Hepatocyte (in vitro differentiated cells): ENCODE measurements at regions not wholly inside any gene's neighbourhood (a gene's known extent, or its start where the extent isn't known, plus 50 kb on each side); places are given as distances from the start of the nearest gene placed in this dataset.

ENCODE experiments used
- DNase-seq: peaks from one replicate; pipeline ENCODE4 v3.0.0-alpha.2; 2016; ENCODE audit warnings: low spot score
- H2AFZ ChIP-seq: fragments of 200-600 bp; sonication (generic); 2 replicates; pipeline ENCODE4 v1.6.0; 2016; ENCODE audit warnings: antibody characterized with exemption, mild to moderate bottlenecking
- H3K27ac ChIP-seq: fragments of 200-600 bp; sonication (generic); 2 replicates; pipeline ENCODE4 v1.5.1; 2016; ENCODE audit warnings: mild to moderate bottlenecking
- H3K27me3 ChIP-seq: fragments of 200-600 bp; sonication (generic); 2 replicates; pipeline ENCODE4 v1.6.1; 2016
- H3K36me3 ChIP-seq: fragments of 200-600 bp; sonication (generic); replicated peaks from 2 replicates; pipeline ENCODE4 v1.5.1; 2016; ENCODE audit warnings: low read depth; ENCODE audit not compliant: insufficient read depth
- H3K4me1 ChIP-seq: fragments of 200-600 bp; sonication (generic); 2 replicates; pipeline ENCODE4 v1.5.1; 2016; ENCODE audit warnings: mild to moderate bottlenecking, moderate library complexity; ENCODE audit not compliant: insufficient read depth
- H3K4me2 ChIP-seq: fragments of 200-600 bp; sonication (generic); 2 replicates; pipeline ENCODE4 v1.6.0; 2016
- H3K4me3 ChIP-seq: fragments of 200-600 bp; sonication (generic); 2 replicates; pipeline ENCODE4 v1.5.1; 2016; ENCODE audit warnings: mild to moderate bottlenecking
- H3K79me2 ChIP-seq: fragments of 200-600 bp; sonication (generic); 2 replicates; pipeline ENCODE4 v1.6.0; 2017; ENCODE audit warnings: mild to moderate bottlenecking
- H3K9me2 ChIP-seq: fragments of 200-600 bp; sonication (generic); replicated peaks from 2 replicates; pipeline ENCODE4 v1.6.0; 2017; ENCODE audit warnings: mild to moderate bottlenecking; ENCODE audit not compliant: insufficient read depth
- H3K9me3 ChIP-seq: fragments of 200-600 bp; sonication (generic); 2 replicates; pipeline ENCODE4 v1.5.1; 2016; ENCODE audit warnings: low read depth, mild to moderate bottlenecking
- H4K20me1 ChIP-seq: fragments of 200-600 bp; sonication (generic); 2 replicates; pipeline ENCODE4 v1.6.0; 2016; ENCODE audit warnings: mild to moderate bottlenecking; ENCODE audit not compliant: insufficient read depth, poor library complexity, severe bottlenecking
- EZH2 ChIP-seq: fragments of 200-600 bp; sonication (generic); IDR thresholded peaks from 2 replicates; pipeline ENCODE4 v1.6.1; 2016; ENCODE audit warnings: antibody characterized with exemption, mild to moderate bottlenecking, borderline replicate concordance
- EZH2phosphoT487 ChIP-seq: fragments of 200-600 bp; sonication (generic); IDR thresholded peaks from one replicate; pipeline ENCODE4 v1.6.1; 2018; ENCODE audit warnings: antibody characterized with exemption, mild to moderate bottlenecking, low read depth, moderate library complexity; ENCODE audit not compliant: unreplicated experiment, severe bottlenecking
- WGBS: methylation state at CpG from one replicate; pipeline ENCODE4 v1.1.6; 2016; ENCODE audit warnings: low lambda C conversion rate; ENCODE audit errors: missing lambda C conversion rate; 5-methylcytosine and 5-hydroxymethylcytosine counted together
- TF ChIP-seq, protein P1 (sequence below): fragments of 200-600 bp; sonication (generic); IDR thresholded peaks from 2 replicates; pipeline ENCODE4 v1.5.1; 2016; ENCODE audit warnings: antibody characterized with exemption, mild to moderate bottlenecking; ENCODE audit not compliant: poor library complexity

GRCh38 chr12:22923768-22924167, 298.8 kb downstream of the ETNK1 start:
- Histone ChIP-seq H3K9me2 (no peaks in the 10 kb centered on the region), H3K36me3 (no peaks in the 10 kb centered on the region), H2AFZ (no peak overlapping the region), H3K4me1 (no peaks in the 10 kb centered on the region), H3K9me3 (no peaks in the 10 kb centered on the region), H3K4me3 (no peak overlapping the region), H3K27me3 (no peaks in the 10 kb centered on the region), H3K79me2 (no peaks in the 10 kb centered on the region), H3K27ac (no peak overlapping the region), H3K4me2 (no peak overlapping the region), H4K20me1 (no peaks in the 10 kb centered on the region)
- TF ChIP-seq, protein P1, sequence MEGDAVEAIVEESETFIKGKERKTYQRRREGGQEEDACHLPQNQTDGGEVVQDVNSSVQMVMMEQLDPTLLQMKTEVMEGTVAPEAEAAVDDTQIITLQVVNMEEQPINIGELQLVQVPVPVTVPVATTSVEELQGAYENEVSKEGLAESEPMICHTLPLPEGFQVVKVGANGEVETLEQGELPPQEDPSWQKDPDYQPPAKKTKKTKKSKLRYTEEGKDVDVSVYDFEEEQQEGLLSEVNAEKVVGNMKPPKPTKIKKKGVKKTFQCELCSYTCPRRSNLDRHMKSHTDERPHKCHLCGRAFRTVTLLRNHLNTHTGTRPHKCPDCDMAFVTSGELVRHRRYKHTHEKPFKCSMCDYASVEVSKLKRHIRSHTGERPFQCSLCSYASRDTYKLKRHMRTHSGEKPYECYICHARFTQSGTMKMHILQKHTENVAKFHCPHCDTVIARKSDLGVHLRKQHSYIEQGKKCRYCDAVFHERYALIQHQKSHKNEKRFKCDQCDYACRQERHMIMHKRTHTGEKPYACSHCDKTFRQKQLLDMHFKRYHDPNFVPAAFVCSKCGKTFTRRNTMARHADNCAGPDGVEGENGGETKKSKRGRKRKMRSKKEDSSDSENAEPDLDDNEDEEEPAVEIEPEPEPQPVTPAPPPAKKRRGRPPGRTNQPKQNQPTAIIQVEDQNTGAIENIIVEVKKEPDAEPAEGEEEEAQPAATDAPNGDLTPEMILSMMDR = no peak
- TF ChIP-seq EZH2 (no peak), EZH2phosphoT487 (no peak)
- 89% methylated on average over 2 of the region's 2 CpGs for WGBS
- DNase-seq = no peak

- no peak overlapping the region for H3K4me3 ChIP-seq
- WGBS = 90% methylated on average over 2 of the region's 2 CpGs
- no peak for TF ChIP-seq EZH2
- TF ChIP-seq EZH2phosphoT487 = no peak
- TF ChIP-seq, protein P1 = no peak
- H3K36me3 ChIP-seq = no peaks in the 10 kb centered on the region
- no peaks in the 10 kb centered on the region for H3K27me3 ChIP-seq
- no peak overlapping the region for H3K27ac ChIP-seq
- H2AFZ ChIP-seq = no peak overlapping the region
- H3K9me3 ChIP-seq = no peaks in the 10 kb centered on the region
- no peaks in the 10 kb centered on the region for H3K79me2 ChIP-seq
- H3K4me2 ChIP-seq = no peak overlapping the region
- no peaks in the 10 kb centered on the region for H3K9me2 ChIP-seq
- no peak for DNase-seq
- no peaks in the 10 kb centered on the region for H3K4me1 ChIP-seq
- H4K20me1 ChIP-seq = no peaks in the 10 kb centered on the region
These were observed 299.4 kb downstream of the ETNK1 start for GRCh38 chr12:22924391-22924790.

GRCh38 chr12:22925623-22926022, 300.7 kb downstream of the ETNK1 start:
- no peaks in the 10 kb centered on the region for H3K27me3 ChIP-seq
- no peak overlapping the region for H3K27ac ChIP-seq
- H3K4me3 ChIP-seq = no peak overlapping the region
- no peaks in the 10 kb centered on the region for H4K20me1 ChIP-seq
- no peak for TF ChIP-seq EZH2phosphoT487
- no peak for TF ChIP-seq EZH2
- TF ChIP-seq, protein P1 = no peak
- H3K4me1 ChIP-seq = no peaks in the 10 kb centered on the region
- no peak overlapping the region for H3K4me2 ChIP-seq
- H3K79me2 ChIP-seq = no peaks in the 10 kb centered on the region
- no peak for DNase-seq
- no peaks in the 10 kb centered on the region for H3K36me3 ChIP-seq
- no peaks in the 10 kb centered on the region for H3K9me2 ChIP-seq
- no peaks in the 10 kb centered on the region for H3K9me3 ChIP-seq
- WGBS = 33% methylated on average over 2 of the region's 2 CpGs
- H2AFZ ChIP-seq = no peak overlapping the region

DNA sequence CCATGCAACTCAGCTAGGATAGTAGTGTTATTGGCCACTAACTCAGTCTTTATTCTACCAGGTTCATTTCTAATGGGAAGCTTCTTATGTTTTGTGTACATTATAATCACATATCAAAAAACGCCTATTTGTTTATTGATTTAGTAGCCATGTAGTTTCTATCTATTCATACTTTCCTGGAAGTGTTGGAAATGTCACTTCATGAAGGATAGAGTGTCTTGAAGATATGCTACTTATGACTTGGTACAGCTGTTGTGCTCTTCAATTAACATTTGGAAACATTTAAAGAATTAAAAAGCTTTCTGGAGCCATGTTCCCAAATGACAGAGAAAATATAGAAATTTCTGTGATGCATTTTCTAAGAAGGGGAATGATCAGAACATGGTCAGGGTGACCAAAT, 307.5 kb downstream of the ETNK1 start:
- Histone ChIP-seq H3K27me3 (no peaks in the 10 kb centered on the region), H3K4me2 (no peak overlapping the region), H3K4me1 (no peaks in the 10 kb centered on the region), H3K9me2 (no peaks in the 10 kb centered on the region), H4K20me1 (no peaks in the 10 kb centered on the region), H2AFZ (no peak overlapping the region), H3K36me3 (no peaks in the 10 kb centered on the region), H3K4me3 (no peak overlapping the region), H3K9me3 (no peaks in the 10 kb centered on the region), H3K27ac (no peak overlapping the region), H3K79me2 (no peaks in the 10 kb centered on the region)
- TF ChIP-seq EZH2 = no peak
- TF ChIP-seq EZH2phosphoT487 = no peak
- TF ChIP-seq, protein P1 = no peak
- no peak for DNase-seq
- 87% methylated on average over 1 of the region's 1 CpG for WGBS
